ENCODE measurements at regions not wholly inside any gene's neighbourhood (a gene's known extent, or its start where the extent isn't known, plus 50 kb on each side); places are given as distances from the start of the nearest gene placed in this dataset.

- H3K36me3 ChIP-seq: no peaks in the 10 kb centered on the region
- no peak overlapping the region for H3K4me2 ChIP-seq
- H3K9me3 ChIP-seq (ENCODE audit: low read depth): no peaks in the 10 kb centered on the region
- H4K20me1 ChIP-seq (ENCODE audit: low read depth): no peaks in the 10 kb centered on the region
- Mint-ChIP-seq H3K4me3 (no peak overlapping the region), H3K27me3 (ENCODE audit: insufficient read depth, low read depth) (peaks cover 2% of the 10 kb centered on the region), H3K4me1 (no peaks in the 10 kb centered on the region), H3K9me3 (no peaks in the 10 kb centered on the region), H3K27ac (no peak overlapping the region), H3K36me3 (no peaks in the 10 kb centered on the region)
- H3K4me1 ChIP-seq: no peaks in the 10 kb centered on the region
- H3K27me3 ChIP-seq: no peaks in the 10 kb centered on the region
- no peak overlapping the region for H2AFZ ChIP-seq (replicated peaks)
- H3K79me2 ChIP-seq (ENCODE audit: low read depth): no peaks in the 10 kb centered on the region
- no peak overlapping the region for H3K4me3 ChIP-seq
- H3K9ac ChIP-seq: no peak overlapping the region
- no peaks in the 10 kb centered on the region for H3F3A ChIP-seq (ENCODE audit: low read depth)
- no peak for DNase-seq (ENCODE audit: low spot score)
- no peak for TF ChIP-seq EZH2phosphoT487 (IDR thresholded peaks at IDR 0.05)
- no peak for TF ChIP-seq EZH2 (IDR thresholded peaks at IDR 0.05)
- no peak for TF ChIP-seq CTCF (IDR thresholded peaks at IDR 0.05)
- no peak overlapping the region for H3K27ac ChIP-seq
Observed at GRCh38 chr3:94619643-94620042, 556.8 kb downstream of the NSUN3 start.

- Histone ChIP-seq H3K4me3 (no peak overlapping the region), H3K27ac (no peak overlapping the region), H3F3A (ENCODE audit: low read depth) (no peaks in the 10 kb centered on the region), H3K9ac (no peak overlapping the region), H2AFZ (replicated peaks) (no peak overlapping the region), H3K79me2 (ENCODE audit: low read depth) (no peaks in the 10 kb centered on the region), H4K20me1 (ENCODE audit: low read depth) (no peaks in the 10 kb centered on the region), H3K4me2 (no peak overlapping the region), H3K4me1 (no peaks in the 10 kb centered on the region), H3K27me3 (no peaks in the 10 kb centered on the region), H3K9me3 (ENCODE audit: low read depth) (no peaks in the 10 kb centered on the region), H3K36me3 (no peaks in the 10 kb centered on the region)
- H3K27ac Mint-ChIP-seq: no peak overlapping the region
- no peak overlapping the region for H3K4me3 Mint-ChIP-seq
- DNase-seq (ENCODE audit: low spot score): peak; percentile 9
- no peak for TF ChIP-seq EZH2phosphoT487 (IDR thresholded peaks at IDR 0.05)
- no peaks in the 10 kb centered on the region for H3K36me3 Mint-ChIP-seq
- H3K9me3 Mint-ChIP-seq: no peaks in the 10 kb centered on the region
- no peaks in the 10 kb centered on the region for H3K4me1 Mint-ChIP-seq
- no peaks in the 10 kb centered on the region for H3K27me3 Mint-ChIP-seq (ENCODE audit: insufficient read depth, low read depth)
Observed at GRCh38 chr3:94626573-94626972, 563.7 kb downstream of the NSUN3 start.

GRCh38 chr3:94627689-94628088, 564.8 kb downstream of the NSUN3 start:
- no peaks in the 10 kb centered on the region for H3K79me2 ChIP-seq (ENCODE audit: low read depth)
- H3K27ac ChIP-seq: no peak overlapping the region
- no peaks in the 10 kb centered on the region for H3K4me1 ChIP-seq
- H3K36me3 ChIP-seq: no peaks in the 10 kb centered on the region
- no peak for DNase-seq (ENCODE audit: low spot score)
- H3K4me2 ChIP-seq: no peak overlapping the region
- no peaks in the 10 kb centered on the region for H3K27me3 ChIP-seq
- no peaks in the 10 kb centered on the region for H3K9me3 ChIP-seq (ENCODE audit: low read depth)
- Mint-ChIP-seq H3K4me3 (no peak overlapping the region), H3K27me3 (ENCODE audit: insufficient read depth, low read depth) (no peaks in the 10 kb centered on the region), H3K27ac (no peak overlapping the region), H3K4me1 (no peaks in the 10 kb centered on the region), H3K36me3 (no peaks in the 10 kb centered on the region), H3K9me3 (no peaks in the 10 kb centered on the region)
- no peaks in the 10 kb centered on the region for H3F3A ChIP-seq (ENCODE audit: low read depth)
- no peaks in the 10 kb centered on the region for H4K20me1 ChIP-seq (ENCODE audit: low read depth)
- H3K4me3 ChIP-seq: no peak overlapping the region
- no peak overlapping the region for H3K9ac ChIP-seq
- no peak overlapping the region for H2AFZ ChIP-seq (replicated peaks)
- no peak for TF ChIP-seq EZH2phosphoT487 (IDR thresholded peaks at IDR 0.05)
- TF ChIP-seq EZH2 (IDR thresholded peaks at IDR 0.05): no peak
- TF ChIP-seq CTCF (IDR thresholded peaks at IDR 0.05): no peak

- no peaks in the 10 kb centered on the region for H4K20me1 ChIP-seq (ENCODE audit: low read depth)
- no peak overlapping the region for H3K4me2 ChIP-seq
- H3K36me3 Mint-ChIP-seq: no peaks in the 10 kb centered on the region
- no peak for DNase-seq (ENCODE audit: low spot score)
- H3K36me3 ChIP-seq: no peaks in the 10 kb centered on the region
- H3K27ac Mint-ChIP-seq: no peak overlapping the region
- H3K4me3 Mint-ChIP-seq: no peak overlapping the region
- H3K9ac ChIP-seq: no peak overlapping the region
- H3K4me3 ChIP-seq: no peak overlapping the region
- no peak overlapping the region for H2AFZ ChIP-seq (replicated peaks)
- no peaks in the 10 kb centered on the region for H3K4me1 Mint-ChIP-seq
- H3K27me3 ChIP-seq: no peaks in the 10 kb centered on the region
- no peak overlapping the region for H3K27ac ChIP-seq
- TF ChIP-seq EZH2 (IDR thresholded peaks at IDR 0.05) (no peak), CTCF (IDR thresholded peaks at IDR 0.05) (no peak), EZH2phosphoT487 (IDR thresholded peaks at IDR 0.05) (no peak)
- H3K4me1 ChIP-seq: no peaks in the 10 kb centered on the region
- peaks cover 2% of the 10 kb centered on the region for H3K9me3 Mint-ChIP-seq
- H3K79me2 ChIP-seq (ENCODE audit: low read depth): no peaks in the 10 kb centered on the region
- no peaks in the 10 kb centered on the region for H3F3A ChIP-seq (ENCODE audit: low read depth)
- no peaks in the 10 kb centered on the region for H3K9me3 ChIP-seq (ENCODE audit: low read depth)
- no peaks in the 10 kb centered on the region for H3K27me3 Mint-ChIP-seq (ENCODE audit: insufficient read depth, low read depth)
Observed at GRCh38 chr3:94643400-94643799, 580.5 kb downstream of the NSUN3 start.

All from neural progenitor cell (in vitro differentiated cells).